HG03460 (cell line): ENCODE measurements at regions not wholly inside any gene's neighbourhood (a gene's known extent, or its start where the extent isn't known, plus 50 kb on each side); places are given as distances from the start of the nearest gene placed in this dataset.

ENCODE experiments used
- ATAC-seq: cut with Tn5 transposase; IDR thresholded peaks from one replicate; pipeline ENCODE4 v1.9.1; 2021; ENCODE audit not compliant: unreplicated experiment

DNA sequence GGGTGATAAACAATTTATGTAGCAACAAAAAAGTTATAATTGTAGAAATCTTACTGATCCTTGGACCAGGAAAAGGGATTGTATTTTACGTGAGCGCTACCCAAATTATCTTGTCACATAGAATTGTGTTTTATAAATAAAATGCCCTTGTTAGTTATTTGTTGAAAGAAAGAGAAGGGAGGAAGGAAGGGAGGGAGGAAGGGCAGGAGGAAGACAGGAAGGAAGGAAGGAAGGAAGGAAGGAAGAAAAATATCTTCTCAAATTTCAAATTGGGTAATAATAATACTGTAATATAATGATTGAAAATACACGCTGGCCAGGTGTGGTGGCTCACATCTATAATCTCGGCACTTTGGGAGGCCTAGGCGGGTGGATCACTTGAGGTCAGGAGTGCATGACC is 206.2 kb upstream of the TLL1 start:
- no peak for ATAC-seq

DNA sequence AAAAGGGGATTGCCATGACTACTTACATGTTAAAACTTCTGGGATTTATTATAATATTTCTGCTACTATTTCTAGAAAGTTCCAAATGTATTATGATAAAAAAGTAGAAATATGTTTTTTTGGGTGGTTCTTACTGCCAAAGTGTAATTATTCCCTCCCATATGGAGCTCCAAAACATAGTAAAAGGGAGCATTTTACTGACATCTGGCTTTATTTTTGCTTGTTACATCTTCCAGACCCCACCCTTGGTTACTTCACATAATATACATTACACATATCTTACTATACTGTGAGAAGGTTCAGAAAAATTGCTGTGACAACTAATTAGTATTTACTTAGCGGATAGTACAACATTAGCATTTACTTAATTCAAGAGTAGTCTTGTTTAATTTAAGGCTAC is 205.1 kb upstream of the TLL1 start:
- ATAC-seq = no peak

DNA sequence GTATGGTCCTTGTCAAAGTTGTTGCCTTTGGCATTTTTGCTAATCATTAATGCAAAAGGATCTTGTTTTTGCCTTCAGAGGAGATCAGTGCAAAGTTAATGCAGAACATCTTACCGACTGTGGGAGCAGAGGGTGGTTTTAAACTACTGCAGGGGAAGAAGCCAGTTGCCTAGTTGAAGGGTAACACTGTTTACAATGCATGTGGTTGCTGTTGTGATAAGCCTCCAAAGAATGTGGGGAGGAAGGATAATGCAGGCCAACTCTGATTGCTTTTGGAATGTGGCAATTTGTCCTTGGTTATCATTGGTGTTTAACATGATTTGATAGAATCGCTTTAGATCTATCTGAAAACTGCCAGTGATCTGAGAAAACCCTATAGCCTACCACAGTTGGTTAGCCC is 204.3 kb upstream of the TLL1 start:
- ATAC-seq = no peak

DNA sequence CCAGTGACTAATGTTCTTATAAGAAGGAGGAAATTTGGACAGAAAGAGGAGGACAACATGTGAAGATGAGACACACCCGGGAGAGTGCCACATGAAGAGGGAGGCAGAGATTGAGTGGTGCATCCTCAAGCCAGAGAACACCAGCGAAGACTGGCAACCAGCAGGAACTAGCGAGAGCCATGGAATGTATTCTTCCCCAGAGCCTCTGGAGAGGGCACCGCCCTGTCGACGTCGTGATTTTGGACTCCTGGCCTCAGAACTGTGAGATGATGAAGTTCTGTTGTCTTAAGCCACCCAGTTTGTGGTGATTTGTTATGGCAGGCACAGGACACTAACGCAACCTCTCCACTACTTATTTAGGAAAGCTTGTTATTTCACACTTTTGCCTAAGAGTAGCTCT is 196.0 kb upstream of the TLL1 start:
- no peak for ATAC-seq

DNA sequence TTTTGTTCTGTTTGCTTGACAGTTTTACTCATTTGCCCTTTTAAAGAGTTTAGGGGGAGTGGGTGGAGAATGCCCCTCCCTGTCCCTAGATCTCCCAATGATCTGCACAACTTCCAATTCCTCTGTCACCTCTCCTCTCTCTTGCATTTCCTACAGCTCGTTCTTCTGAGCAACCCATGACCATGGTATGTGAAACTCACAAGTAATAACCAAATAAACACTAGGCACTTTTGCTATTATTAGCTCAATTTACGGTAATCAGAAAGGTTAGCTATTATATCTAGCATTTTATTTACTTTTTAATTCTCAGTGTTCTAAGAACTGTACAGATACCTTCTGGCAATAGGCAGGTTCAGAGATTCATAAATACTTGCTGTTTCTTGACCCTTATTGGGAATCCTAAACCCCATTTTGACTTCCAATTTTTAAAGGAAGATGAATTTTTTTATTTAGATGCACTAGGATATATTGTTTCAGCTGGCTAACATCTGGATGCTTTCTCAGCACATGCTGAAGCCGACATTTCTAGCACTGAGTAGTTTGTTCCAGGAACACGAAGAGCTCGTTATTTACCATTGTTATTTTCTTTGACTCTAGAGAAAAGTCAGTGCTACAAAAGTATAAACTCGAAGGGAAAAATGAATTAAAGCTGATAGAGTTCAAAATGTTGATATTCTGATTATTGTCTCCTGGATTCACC is 194.7 kb upstream of the TLL1 start:
- ATAC-seq = no peak

DNA sequence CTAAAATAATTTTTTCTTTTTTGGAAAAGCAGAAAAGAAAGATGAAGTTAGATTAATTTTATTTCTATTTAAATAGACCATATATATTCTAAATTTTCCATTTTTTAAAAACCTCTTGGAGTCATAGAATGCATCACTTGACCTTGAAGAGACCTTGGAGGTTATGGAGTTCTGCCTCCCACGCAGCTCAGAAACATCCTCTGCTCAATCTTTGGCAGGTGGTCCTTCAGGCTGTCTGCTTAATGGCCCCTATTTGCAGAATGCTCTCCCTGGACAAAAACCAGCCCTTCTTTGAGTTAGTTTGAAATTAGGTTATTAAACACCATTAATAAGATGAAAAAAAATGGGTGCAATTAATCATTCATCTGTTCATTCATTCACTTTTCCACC is 194.1 kb upstream of the TLL1 start:
- ATAC-seq = no peak

DNA sequence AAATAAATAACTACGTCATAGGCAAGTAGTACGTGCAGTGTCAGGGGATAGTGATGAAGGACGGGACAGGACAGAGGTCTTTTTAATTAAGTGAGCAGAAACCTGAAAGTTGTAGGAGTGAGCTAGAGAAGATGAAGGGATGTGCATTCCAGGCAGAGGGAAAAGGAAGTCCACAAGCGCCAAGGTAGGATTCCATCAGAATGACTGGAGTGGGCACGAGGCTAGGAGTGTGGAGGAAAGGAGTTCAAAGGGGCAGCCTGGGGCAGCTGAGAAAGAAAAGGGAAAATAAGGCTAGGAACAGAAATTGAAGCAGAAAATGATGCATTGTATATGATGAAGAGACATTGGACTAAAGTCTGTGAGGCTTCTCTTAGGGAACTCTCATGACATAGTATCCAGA is 192.2 kb upstream of the TLL1 start:
- no peak for ATAC-seq

DNA sequence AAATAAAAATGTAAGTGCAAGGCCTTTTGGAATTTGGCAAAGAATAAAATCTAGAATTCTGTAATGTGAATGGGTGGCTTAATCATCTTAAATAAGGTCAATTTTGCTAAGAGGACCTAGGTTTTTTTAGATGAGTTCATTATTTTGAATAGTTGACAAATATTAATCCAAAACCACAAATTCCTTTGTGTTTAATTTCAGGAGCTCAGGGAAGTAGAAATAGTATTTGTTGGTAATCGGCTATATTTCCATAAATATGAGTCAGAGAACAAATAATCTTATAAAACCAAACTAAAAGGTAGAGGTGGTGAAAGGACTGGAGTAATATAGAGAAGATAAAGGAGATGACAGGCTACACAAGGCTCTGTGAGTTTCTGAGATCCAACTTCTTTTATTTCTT is 190.4 kb upstream of the TLL1 start:
- ATAC-seq = no peak

DNA sequence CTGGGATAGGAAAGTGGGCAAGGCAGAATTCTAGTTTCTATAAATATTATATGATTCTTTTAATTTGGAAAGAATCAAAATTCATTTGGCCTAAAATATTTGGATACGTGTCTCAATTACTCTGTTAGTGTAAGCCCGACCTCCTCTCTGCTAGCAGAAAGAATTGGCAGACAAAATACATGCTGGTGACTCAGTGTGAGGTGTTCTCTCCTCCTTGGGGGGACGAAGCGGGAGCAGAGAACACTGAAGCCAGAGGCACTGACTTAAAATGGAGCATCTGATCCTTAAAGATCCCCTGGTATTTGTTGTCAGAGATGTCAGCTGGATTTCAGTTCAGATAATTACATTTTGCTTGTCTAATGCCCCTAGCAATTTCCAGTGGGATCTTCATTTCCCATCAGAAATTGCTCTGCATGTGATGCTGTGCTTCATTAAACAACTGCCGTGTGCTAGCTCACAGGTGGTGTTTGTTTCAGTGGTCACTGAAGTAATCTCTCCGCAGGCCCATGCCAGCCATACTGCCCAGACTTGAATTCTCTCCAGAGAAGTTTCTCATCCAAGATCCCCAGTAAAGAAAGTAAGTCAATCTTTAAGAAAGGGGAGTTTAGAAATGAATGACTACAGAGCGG is 188.7 kb upstream of the TLL1 start:
- no peak for ATAC-seq

DNA sequence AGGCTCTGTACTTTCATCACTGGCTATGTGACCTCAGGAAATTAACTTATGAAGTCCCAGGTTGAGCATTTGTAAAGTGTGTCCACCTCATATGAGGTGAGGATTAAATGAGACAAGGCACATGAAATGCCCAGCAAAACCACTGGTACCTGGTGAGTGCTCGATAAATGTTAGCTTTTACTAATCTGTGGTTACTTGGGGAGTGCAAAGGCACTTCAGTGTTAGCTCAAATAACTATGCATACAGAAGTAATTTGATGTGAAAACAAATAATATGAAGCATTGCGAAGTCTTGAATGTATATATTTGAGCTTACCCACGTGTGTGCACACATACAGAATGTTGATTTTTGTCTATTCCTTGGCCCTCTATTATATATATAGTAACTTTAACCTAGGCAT is 186.3 kb upstream of the TLL1 start:
- no peak for ATAC-seq

DNA sequence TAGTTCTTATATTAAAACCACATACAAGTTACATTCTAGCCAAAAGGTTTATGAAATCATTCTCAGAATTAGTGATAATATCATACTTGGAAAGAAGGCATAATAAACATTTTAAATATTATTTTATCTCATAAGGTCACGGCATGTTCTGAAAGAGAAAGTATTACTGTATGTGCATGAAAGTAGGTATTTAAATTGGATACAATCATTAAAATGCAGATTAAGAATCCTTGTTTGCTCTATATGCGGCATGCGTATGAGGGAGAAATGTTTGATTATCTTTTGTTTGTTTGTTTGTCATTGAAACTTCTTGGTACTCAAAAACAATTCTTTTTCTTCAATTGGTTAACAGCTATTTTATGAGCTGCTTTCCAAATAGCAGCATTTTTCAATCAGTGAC is 183.9 kb upstream of the TLL1 start:
- ATAC-seq = no peak

DNA sequence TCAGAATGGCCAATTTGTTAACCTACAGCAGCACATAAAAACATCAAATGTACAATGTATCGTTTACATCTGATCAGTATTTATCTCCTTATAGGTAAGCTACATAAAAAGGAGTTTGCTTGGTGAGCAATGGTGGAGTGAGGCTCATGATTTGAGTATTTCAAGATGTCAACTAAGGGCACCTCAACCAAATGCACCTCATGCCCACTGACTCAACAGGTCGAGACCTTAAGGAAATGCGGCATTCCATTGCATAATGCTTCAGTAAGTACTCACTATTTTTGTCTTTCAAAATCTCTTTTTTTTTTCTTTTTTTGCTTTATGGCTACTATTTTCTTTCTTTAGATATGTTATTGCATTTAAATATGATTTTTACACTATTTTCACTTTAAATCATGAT is 181.0 kb upstream of the TLL1 start:
- no peak for ATAC-seq

DNA sequence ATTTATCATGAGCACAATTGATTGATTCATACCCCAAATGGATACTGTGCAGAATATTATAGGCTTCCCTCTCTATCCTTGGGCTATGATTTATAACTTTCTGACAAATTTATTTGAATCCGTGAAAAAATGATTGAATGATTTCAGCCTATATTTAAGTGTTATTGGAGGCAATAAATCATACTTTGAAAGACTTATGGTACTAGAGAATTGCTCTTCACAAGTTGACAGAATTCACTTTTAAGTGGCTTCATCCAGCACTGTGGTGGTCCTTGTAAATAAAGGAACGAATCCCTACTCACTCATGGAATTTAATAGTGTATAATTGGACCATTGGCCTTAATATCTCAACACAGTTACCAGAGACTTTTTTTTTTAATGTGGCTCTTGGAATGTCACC is 174.8 kb upstream of the TLL1 start:
- ATAC-seq = no peak

DNA sequence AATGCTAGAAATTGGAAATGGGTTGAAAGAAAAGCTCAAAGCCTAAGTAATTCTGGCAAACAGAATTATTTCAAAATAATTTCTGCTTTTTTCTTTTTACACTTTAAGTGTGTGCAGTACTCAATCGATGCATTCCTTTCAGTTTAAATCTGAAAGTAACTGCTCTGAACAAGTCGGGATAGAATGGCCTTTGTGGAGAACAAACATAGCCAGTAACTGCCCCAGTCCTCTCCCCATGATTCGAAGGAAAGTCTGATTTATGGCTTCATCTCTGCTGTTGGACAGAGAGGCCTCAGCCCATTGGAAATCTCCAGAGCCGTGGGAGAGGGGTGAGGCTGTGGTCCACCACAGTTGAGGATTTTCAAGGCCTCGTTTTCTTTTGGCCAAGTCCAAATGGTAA is 174.0 kb upstream of the TLL1 start:
- ATAC-seq = no peak

DNA sequence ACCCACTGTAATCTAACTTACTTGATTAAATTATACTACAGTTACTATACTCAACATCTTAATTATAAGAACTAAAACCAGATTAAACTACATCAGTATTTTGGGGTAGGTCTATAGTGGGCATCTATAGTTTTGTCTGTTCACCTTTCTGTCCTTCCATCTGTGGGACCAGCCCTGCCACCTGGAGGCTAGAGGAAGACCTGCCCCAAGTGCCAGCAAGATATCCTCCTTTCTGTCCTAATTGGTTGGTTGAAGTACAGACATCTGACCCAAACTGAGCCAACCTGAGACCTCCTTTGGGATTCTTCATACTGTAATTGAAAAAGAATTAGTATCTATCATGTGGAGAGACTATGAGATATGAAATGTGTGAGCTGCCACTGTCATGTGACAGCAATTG is 172.2 kb upstream of the TLL1 start:
- ATAC-seq = no peak

DNA sequence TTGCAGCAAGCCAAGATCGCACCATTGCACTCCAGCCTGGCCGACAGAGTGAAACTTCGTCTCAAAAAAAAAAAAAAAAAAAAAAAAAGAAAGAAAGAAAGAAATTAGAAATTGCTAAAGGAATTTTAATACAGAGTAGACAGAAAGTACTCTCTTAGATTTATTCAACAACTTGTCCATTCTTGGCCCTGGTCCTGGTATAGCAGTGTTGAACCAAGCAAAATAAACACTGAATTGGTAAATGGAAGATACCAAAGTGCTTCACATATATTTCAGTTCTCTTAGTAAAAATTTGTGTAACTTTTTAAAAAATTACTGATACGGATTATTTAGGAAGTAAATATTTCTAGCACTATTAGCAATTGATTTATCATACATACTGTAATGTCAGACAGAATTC is 165.9 kb upstream of the TLL1 start:
- no peak for ATAC-seq

DNA sequence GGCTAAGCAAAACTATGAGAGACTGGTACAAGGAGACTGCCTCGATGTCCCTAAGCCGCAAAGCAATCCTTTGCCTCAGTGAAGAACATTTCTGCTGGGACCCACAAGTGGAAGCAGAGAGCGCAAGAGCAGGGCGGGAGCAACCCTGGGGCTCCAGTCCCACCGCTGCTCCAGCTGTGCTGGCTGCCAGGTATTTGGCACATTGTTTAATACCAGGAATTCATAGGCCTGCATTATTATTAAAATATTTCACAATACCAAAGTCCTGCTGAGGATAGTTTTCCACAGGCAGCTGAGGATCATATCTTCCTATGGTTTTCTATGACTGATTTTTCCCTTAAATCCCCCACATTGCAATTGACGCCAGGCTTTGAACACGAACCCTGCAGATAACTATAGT is 163.5 kb upstream of the TLL1 start:
- no peak for ATAC-seq

DNA sequence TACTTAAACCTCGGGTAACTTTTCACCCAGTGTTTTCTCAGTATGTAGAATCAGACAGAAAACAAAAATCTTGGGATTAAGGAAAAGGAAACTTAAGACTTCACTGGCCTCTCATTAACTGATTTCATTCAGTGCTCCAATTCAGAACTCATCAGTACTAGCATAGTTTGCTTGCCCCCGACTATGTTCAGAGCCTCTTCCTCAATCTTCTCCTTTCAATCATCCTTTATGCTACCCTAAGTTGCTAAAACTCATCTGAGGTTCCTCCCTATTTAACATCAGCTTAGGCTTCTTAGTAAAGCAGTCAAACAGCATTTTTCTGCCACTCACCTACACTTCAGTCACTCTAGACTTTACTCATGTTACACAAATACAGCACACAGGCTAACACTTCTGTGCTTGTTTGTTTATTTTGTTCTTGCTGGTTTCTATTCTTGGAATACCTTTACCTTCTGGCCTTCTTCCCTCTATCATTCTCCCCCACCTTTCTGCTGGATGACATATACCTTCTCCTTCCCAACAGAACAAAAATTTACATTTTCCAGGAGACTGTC is 163.0 kb upstream of the TLL1 start:
- ATAC-seq = no peak

DNA sequence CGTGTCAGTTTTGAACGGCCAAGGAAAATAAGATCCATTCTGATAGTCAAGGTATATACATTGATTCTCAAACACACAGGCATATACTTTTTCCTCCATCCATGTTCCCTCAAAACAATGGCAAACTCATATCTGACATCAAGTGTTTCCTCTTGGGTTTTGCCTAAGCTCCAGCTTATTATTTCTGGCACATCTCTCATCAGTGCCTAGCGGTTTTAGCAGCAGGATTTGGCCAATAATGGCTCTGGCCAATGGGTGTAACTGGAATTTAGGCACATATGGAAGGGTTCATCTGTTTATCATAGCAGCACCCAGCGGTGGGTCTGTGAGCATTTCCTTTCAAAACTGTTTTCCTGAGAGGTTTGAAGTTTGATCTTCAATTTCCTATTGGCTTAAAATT is 161.6 kb upstream of the TLL1 start:
- ATAC-seq = no peak

DNA sequence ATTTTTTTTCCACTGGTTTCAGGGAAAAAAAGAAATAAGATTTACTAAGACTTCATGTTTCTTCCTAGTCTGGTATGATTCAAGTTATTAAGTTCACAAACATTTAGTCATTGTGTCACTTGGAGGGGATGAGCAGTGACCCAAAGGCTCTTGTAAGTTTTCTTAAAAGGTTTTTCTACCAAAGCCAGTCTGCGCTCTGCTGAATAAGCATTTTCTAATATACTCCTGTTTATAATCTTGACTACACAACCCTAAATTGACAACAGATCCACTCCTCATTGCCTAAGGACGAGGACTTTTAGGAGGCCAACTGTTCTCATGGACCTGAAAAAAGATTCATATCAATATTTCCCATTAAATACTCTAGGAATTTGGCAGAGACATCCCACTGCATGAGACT is 161.1 kb upstream of the TLL1 start:
- ATAC-seq = no peak

DNA sequence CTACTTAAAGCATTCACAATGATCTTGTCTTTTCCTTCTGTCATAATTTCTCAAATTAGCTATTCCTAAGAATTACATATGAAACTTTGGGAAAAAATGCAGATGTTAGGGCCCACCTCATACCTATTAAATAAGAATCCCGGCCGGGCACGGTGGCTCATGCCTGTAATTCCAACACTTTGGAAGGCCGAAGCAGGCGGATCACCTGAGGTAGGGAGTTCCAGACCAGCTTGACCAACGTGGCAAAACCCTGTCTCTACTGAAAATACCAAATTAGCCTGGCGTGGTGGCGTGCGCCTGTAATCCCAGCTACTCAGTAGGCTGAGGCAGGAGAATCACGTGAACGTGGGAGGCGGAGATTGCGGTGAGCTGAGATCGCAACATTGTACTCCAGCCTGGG is 158.4 kb upstream of the TLL1 start:
- ATAC-seq = no peak

DNA sequence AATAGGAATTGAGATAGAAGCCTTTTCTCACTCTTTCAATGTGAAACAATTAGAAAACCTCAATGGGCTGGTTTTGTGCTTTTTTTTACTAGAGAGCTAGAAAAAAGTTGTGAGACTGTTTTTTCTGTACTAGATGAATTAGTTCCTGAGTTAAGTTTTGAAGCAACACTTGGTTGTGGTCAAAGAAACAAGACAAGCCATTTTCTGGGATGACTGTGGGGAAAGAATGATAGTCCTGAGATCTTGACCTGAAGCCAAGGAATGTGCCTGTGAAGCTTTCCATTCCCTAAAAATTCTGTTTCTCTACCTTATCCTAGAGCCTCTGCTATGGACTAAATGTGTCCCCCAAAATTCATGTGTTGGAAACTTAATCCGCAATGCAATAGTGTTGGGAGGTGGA is 157.8 kb upstream of the TLL1 start:
- ATAC-seq = no peak

DNA sequence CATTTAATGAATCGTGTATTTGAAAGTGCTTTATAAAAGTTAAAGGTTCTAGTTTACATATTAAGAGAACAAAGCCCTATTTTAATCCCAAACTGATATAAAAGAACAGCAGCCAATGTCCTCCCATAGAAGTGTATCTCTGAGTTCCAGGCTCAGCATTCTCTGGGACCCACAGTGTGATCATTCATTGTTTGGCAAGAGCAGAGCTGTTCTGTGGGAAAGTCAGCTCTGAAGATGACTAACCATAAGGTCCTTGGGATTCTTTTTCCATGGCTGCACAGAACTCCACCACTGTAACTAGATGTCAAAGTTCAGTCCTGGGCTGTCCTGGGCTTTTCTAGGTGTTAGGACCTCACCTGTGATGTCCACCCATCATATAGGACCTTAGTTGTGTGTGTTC is 157.0 kb upstream of the TLL1 start:
- no peak for ATAC-seq
